ENCODE measurements at regions not wholly inside any gene's neighbourhood (a gene's known extent, or its start where the extent isn't known, plus 50 kb on each side); places are given as distances from the start of the nearest gene placed in this dataset.
"Not testable (repeated sequence)": the region's sequence is repeated elsewhere in the genome, so short reads cannot be mapped to it uniquely, and the experiment has no call there.

DNA sequence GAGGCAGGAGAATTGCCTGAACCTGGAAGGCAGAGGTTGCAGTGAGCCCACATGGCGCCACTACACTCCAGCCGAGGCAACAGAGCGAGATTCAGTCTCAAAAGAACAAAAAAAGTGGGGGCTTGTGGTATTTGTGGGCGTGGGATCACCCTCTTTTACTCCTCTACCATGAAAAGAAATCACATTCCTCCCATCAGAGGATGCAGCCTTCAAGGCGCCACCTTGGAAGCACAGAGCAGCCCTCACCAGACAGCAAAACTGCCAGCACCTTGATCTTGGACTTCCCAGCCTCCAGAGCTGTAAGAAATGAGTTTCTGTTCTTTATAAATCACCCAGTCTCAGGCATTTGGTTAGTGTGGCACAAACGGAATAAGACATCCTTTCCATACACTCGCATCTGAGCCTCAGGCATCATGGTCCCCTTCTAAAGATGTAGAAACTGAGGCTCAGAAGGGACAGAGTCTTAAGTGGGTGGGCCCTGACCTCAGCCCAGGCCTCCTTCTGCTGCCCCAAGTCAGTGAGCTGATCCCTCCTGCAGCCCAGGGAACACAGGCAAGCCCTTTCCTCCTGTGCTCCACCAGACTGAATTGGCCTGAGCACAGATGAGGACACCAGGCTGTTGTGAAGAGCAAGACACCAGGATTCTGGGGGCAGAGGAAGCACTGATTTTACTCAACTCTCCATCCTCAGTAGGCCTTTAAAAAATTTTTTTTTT, 201.7 kb upstream of the LINGO1 start:
- DNase-seq (ENCODE audit: low read depth): no peak
- TF ChIP-seq, protein P1, sequence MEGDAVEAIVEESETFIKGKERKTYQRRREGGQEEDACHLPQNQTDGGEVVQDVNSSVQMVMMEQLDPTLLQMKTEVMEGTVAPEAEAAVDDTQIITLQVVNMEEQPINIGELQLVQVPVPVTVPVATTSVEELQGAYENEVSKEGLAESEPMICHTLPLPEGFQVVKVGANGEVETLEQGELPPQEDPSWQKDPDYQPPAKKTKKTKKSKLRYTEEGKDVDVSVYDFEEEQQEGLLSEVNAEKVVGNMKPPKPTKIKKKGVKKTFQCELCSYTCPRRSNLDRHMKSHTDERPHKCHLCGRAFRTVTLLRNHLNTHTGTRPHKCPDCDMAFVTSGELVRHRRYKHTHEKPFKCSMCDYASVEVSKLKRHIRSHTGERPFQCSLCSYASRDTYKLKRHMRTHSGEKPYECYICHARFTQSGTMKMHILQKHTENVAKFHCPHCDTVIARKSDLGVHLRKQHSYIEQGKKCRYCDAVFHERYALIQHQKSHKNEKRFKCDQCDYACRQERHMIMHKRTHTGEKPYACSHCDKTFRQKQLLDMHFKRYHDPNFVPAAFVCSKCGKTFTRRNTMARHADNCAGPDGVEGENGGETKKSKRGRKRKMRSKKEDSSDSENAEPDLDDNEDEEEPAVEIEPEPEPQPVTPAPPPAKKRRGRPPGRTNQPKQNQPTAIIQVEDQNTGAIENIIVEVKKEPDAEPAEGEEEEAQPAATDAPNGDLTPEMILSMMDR (IDR thresholded peaks at IDR 0.05; ENCODE audit: low read depth, low read length, missing control alignments): no peak
- in situ Hi-C loops (cut with HindIII; ENCODE audit: low sequenced_read_pairs): no loop called here
- H3K4me3 ChIP-seq (ENCODE audit: low read depth, low read length): no peak overlapping the region

DNA sequence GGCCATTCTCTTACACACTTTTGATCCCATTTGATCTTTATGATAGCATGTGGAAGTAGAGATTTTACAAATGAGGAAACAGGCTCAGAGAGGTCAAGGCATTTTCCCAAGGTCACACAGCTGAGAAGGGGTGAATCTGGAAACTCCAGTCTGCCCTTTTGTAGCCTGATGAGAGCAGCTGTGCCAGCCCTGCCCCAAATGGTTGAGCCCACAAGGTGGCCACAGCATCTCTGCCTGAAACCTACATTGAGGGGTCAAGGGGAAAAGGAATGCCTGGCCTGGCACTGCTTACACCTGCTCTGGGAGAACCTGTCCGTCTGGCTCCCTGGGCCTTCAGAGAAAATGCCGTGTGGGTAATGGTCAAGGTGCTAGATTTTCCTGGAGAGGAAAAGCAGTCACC, 200.2 kb upstream of the LINGO1 start:
- H3K4me3 ChIP-seq (ENCODE audit: low read depth, low read length): no peak overlapping the region
- DNase-seq (ENCODE audit: low read depth): no peak
- in situ Hi-C loops (cut with HindIII; ENCODE audit: low sequenced_read_pairs): no loop called here
- TF ChIP-seq, protein P1 (IDR thresholded peaks at IDR 0.05; ENCODE audit: low read depth, low read length, missing control alignments): no peak

DNA sequence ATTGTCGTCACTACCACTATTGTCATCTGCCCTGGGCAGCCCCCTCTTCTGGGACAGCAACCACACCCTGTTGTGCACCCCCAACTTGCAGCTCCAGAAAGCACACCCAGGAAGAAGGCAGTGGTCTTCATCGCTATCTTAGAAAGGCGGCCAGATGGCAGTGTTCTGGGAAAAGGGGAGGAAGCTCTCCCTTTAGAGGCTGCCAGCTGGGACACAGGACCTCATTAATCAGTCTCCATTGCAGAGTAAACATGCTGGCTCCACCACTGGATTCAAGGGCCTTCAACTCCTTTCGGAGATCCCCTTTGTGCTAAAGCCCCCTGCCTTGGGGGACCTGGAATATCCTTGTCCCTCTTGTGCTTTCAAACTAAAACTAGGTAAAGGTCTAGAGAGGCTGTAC, 199.3 kb upstream of the LINGO1 start:
- DNase-seq (ENCODE audit: low read depth): no peak
- TF ChIP-seq, protein P1 (IDR thresholded peaks at IDR 0.05; ENCODE audit: low read depth, low read length, missing control alignments): peak; percentile 8

DNA sequence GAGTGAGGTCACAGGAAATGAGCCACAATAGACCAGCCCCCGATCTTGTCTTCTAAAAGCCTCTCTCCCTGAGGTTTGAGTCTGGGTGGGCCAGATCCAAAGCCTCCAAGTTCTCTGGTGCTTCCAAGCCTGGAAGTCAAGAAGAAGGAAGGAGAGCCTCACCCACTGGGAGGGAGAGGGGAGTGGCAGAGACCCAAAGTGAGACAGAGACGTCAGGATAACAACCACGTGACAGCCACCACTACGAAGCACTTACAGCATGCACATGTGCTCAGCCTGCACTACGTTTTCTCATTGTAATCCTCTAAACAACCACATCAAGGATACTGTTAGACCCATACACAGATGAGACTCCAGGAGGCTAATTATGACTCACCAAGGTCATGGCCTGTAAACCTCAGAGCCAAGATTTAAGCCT, 197.3 kb upstream of the LINGO1 start:
- DNase-seq (ENCODE audit: low read depth): peak; percentile 78
- in situ Hi-C loops (cut with HindIII; ENCODE audit: low sequenced_read_pairs): no loop called here
- H3K4me3 ChIP-seq (ENCODE audit: low read depth, low read length): no peak overlapping the region
- TF ChIP-seq, protein P1 (IDR thresholded peaks at IDR 0.05; ENCODE audit: low read depth, low read length, missing control alignments): no peak

More for the DNA sequence above, 199.3 kb upstream of the LINGO1 start:
- in situ Hi-C loops (cut with HindIII; ENCODE audit: low sequenced_read_pairs): no loop called here
- no peak overlapping the region for H3K4me3 ChIP-seq (ENCODE audit: low read depth, low read length)

DNA sequence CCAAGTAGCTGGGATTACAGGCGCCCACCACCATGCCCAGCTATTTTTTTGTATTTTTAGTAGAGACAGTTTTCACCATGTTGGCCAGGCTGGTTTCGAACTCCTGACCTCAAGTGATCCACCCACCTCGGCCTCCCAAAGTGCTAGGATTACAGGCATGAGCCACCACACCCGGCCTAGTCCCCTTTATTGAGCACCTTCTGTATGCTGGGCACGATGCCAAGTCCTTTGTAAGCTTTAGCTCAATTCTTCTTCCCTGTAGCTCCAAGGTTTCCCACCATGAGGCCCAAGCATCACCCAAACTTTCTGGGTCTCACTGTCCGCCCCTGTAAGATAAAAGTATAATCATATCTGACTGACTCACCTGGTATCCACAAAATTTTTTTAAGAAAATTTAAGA, 196.6 kb upstream of the LINGO1 start:
- DNase-seq (ENCODE audit: low read depth); in situ Hi-C loops (cut with HindIII; ENCODE audit: low sequenced_read_pairs): not testable (repeated sequence)

DNA sequence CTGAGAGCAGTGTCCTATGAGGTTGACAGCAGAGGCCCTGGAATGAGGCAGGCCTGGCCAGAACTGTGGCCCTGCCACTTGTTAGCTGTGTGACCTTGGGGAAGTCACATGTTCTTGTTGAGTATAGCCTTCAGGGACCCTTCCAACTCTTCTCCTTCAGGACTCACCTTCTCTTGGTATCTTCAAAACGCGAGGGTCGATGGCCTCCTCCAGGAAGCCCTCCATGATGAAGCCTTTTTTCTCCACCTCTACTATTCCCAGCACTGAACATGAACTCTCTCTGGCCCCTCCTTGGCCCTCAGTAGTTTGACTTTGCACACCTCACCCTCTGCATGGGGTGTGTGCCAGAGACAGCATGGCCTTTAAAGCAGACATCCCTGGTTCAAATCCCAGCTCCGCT, 195.1 kb upstream of the LINGO1 start:
- TF ChIP-seq, protein P1 (IDR thresholded peaks at IDR 0.05; ENCODE audit: low read depth, low read length, missing control alignments): no peak
- in situ Hi-C loops (cut with HindIII; ENCODE audit: low sequenced_read_pairs): no loop called here
- DNase-seq (ENCODE audit: low read depth): no peak
- H3K4me3 ChIP-seq (ENCODE audit: low read depth, low read length): no peak overlapping the region

More for the DNA sequence above, 196.6 kb upstream of the LINGO1 start:
- not testable (repeated sequence) for H3K4me3 ChIP-seq (ENCODE audit: low read depth, low read length)

DNA sequence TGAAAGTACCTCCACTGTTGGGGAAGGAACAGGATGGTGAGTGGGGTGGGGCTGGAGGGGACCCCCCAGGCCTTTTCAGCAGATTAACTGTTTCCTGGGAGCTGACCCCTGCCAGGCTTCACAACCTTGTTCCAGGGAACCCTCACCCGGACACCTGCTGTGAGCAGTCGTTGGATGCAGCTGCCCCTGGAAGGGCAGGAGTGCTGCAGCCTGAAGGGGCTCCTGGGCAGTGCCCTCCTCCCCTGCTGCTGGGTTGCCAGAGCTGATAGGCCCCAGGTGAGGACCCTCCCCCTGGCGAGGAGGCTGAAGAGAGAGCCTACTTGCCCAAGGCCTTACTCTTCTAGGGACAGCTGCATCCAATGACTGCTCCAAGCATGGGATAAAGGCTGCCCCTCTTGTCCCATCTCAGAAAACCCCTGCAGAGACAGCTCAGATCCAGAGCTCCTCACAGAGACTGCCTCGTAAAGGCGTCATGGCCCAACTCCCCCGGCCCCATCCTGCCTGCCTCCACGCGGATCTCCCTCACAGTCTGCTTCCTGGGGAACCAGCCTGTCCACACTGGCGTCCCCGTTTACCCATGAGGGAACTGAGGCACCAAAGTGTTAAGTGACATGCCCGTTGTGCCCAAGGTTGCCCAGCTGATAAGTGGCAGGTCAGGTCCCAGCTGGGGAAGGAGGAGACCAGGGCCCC, 193.4 kb upstream of the LINGO1 start:
- no peak for DNase-seq (ENCODE audit: low read depth)
- no peak overlapping the region for H3K4me3 ChIP-seq (ENCODE audit: low read depth, low read length)
- in situ Hi-C loops (cut with HindIII; ENCODE audit: low sequenced_read_pairs): no loop called here
- TF ChIP-seq, protein P1 (IDR thresholded peaks at IDR 0.05; ENCODE audit: low read depth, low read length, missing control alignments): no peak

Measured in astrocyte of the cerebellum (primary cell).